ENCODE measurements at regions not wholly inside any gene's neighbourhood (a gene's known extent, or its start where the extent isn't known, plus 50 kb on each side); places are given as distances from the start of the nearest gene placed in this dataset.
A peak's percentile ranks its signal among the peaks of the same experiment; 100 is the strongest.

GRCh38 chr1:239707615-239708014 is 321.2 kb downstream of the CHRM3 start:
- intact Hi-C loops (cut with DNase I, micrococcal nuclease): no loop called here
- H3K9me3 Mint-ChIP-seq: no peaks in the 10 kb centered on the region
- H3K4me1 Mint-ChIP-seq (ENCODE audit: low read depth): peaks cover 63% of the 10 kb centered on the region
- Histone ChIP-seq H3K36me3 (ENCODE audit: insufficient read depth, low read length) (peaks cover 21% of the 10 kb centered on the region), H3K4me1 (ENCODE audit: insufficient read depth, low read length) (no peaks in the 10 kb centered on the region), H3K4me3 (ENCODE audit: low read length) (no peak overlapping the region), H3K27me3 (ENCODE audit: control insufficient read depth in 1 of 2, insufficient read depth in 2 of 2, low read length in 2 of 2) (no peaks in the 10 kb centered on the region), H3K9me3 (ENCODE audit: control insufficient read depth in 1 of 2, insufficient read depth in 1 of 2, low read length in 2 of 2) (no peaks in the 10 kb centered on the region), H3K27ac (ENCODE audit: low read depth in 1 of 2, low read length in 2 of 2) (no peak overlapping the region)
- no peak for ATAC-seq (ENCODE audit: poor library complexity)
- H3K27me3 Mint-ChIP-seq: no peaks in the 10 kb centered on the region
- ChIA-PET POLR2A (interaction anchor here (5.9 kb wide), 1 partner anchor 11 kb away, joined by 50 read pairs; no protein-coding TSS in a partner anchor), CTCF (interaction anchor here (0.6 kb wide), 1 partner anchor 23 kb away, joined by 3 read pairs; no protein-coding TSS in a partner anchor)
- peaks cover 55% of the 10 kb centered on the region for H3K36me3 Mint-ChIP-seq (ENCODE audit: low read depth)
- H3K4me3 Mint-ChIP-seq: no peak overlapping the region
- H3K27ac Mint-ChIP-seq: peak overlapping the region; percentile 66
- no peak for TF ChIP-seq CTCF (IDR thresholded peaks at IDR 0.05)
- DNase-seq: no peak

DNA sequence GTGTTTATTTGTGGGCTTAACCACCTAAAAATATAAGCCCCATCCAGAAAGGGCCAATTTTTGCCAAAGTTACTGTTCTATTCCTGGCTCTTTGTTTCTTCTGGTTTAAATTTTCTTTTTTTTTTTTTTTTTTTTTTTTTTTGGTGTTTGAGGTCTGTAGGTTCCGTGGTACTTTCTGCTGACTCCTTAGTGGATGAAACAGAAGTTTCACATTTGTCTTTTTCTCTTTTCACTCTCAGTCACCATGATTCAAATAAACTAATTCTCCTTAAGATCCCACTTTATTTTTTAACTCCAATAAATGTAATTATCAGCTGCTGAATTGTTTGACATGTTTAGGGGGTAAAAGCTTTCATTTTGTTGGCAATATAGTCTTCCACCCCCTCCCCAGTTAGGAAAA is 322.3 kb downstream of the CHRM3 start:
- H3K4me1 ChIP-seq (ENCODE audit: insufficient read depth, low read length): no peaks in the 10 kb centered on the region
- H3K9me3 ChIP-seq (ENCODE audit: control insufficient read depth in 1 of 2, insufficient read depth in 1 of 2, low read length in 2 of 2): no peaks in the 10 kb centered on the region
- H3K27ac Mint-ChIP-seq: peak overlapping the region; percentile 66
- intact Hi-C loops (cut with DNase I, micrococcal nuclease): no loop called here
- peaks cover 53% of the 10 kb centered on the region for H3K36me3 Mint-ChIP-seq (ENCODE audit: low read depth)
- no peaks in the 10 kb centered on the region for H3K9me3 Mint-ChIP-seq
- POLR2A ChIA-PET: interaction anchor here (1.3 to 5.9 kb wide), 2 partner anchors 10 to 14 kb away, joined by 3 to 50 read pairs; no protein-coding TSS in a partner anchor
- TF ChIP-seq CTCF (IDR thresholded peaks at IDR 0.05): no peak
- DNase-seq (no peak), ATAC-seq (ENCODE audit: poor library complexity) (no peak)
- H3K27me3 Mint-ChIP-seq: no peaks in the 10 kb centered on the region
- no peaks in the 10 kb centered on the region for H3K27me3 ChIP-seq (ENCODE audit: control insufficient read depth in 1 of 2, insufficient read depth in 2 of 2, low read length in 2 of 2)
- no peak overlapping the region for H3K4me3 ChIP-seq (ENCODE audit: low read length)
- H3K4me1 Mint-ChIP-seq (ENCODE audit: low read depth): peaks cover 59% of the 10 kb centered on the region
- peaks cover 31% of the 10 kb centered on the region for H3K36me3 ChIP-seq (ENCODE audit: insufficient read depth, low read length)
- CTCF ChIA-PET: interaction anchor here (0.7 to 1.7 kb wide), 3 partner anchors 15 to 121 kb away, joined by 3 read pairs; no protein-coding TSS in a partner anchor
- H3K27ac ChIP-seq (ENCODE audit: low read depth in 1 of 2, low read length in 2 of 2): no peak overlapping the region
- H3K4me3 Mint-ChIP-seq: no peak overlapping the region

- ChIA-PET POLR2A (no interaction called here), CTCF (interaction anchor here (0.6 kb wide), 1 partner anchor 47 kb away, joined by 5 read pairs; no protein-coding TSS in a partner anchor)
- H3K4me3 Mint-ChIP-seq: no peak overlapping the region
- intact Hi-C loops (cut with DNase I, micrococcal nuclease): loop anchor here (5.0 to 10.0 kb wide), 2 partner anchors 36 to 207 kb away; no protein-coding TSS in a partner anchor
- DNase-seq (no peak), ATAC-seq (ENCODE audit: poor library complexity) (no peak)
- Histone ChIP-seq H3K27me3 (ENCODE audit: control insufficient read depth in 1 of 2, insufficient read depth in 2 of 2, low read length in 2 of 2) (no peaks in the 10 kb centered on the region), H3K27ac (ENCODE audit: low read depth in 1 of 2, low read length in 2 of 2) (no peak overlapping the region), H3K9me3 (ENCODE audit: control insufficient read depth in 1 of 2, insufficient read depth in 1 of 2, low read length in 2 of 2) (no peaks in the 10 kb centered on the region), H3K4me3 (ENCODE audit: low read length) (no peak overlapping the region), H3K4me1 (ENCODE audit: insufficient read depth, low read length) (peaks cover 13% of the 10 kb centered on the region), H3K36me3 (ENCODE audit: insufficient read depth, low read length) (peaks cover 25% of the 10 kb centered on the region)
- H3K4me1 Mint-ChIP-seq (ENCODE audit: low read depth): peaks cover 41% of the 10 kb centered on the region
- peaks cover 26% of the 10 kb centered on the region for H3K36me3 Mint-ChIP-seq (ENCODE audit: low read depth)
- no peak for TF ChIP-seq CTCF (IDR thresholded peaks at IDR 0.05)
- no peaks in the 10 kb centered on the region for H3K9me3 Mint-ChIP-seq
- H3K27ac Mint-ChIP-seq: peak overlapping the region; percentile 31
- H3K27me3 Mint-ChIP-seq: no peaks in the 10 kb centered on the region
Measured at GRCh38 chr1:239711768-239712167, 325.4 kb downstream of the CHRM3 start.

All from CD4-positive, alpha-beta T cell (primary cell).